H1 (cell line): ENCODE measurements at regions not wholly inside any gene's neighbourhood (a gene's known extent, or its start where the extent isn't known, plus 50 kb on each side); places are given as distances from the start of the nearest gene placed in this dataset.

Source experiments
- CTCF ChIA-PET: fragments of 300-600 bp; sonication (Branson Sonifier 250); formaldehyde crosslinking; loops from one replicate; lab custom pipeline; 2021; ENCODE audit not compliant: partially characterized antibody; lab: Charles Lee
- POLR2A ChIA-PET: fragments of 300-600 bp; sonication (Branson Sonifier 250); formaldehyde crosslinking; loops from one replicate; lab custom pipeline; 2021; ENCODE audit warnings: inconsistent platforms; ENCODE audit not compliant: partially characterized antibody; lab: Charles Lee
- DNase-seq, 2 experiments: peaks; one replicate each; pipeline versions ENCODE4 v3.0.0 to v3.0.0-alpha.2; 2010 to 2022; ENCODE audit warnings: low spot score in 2 of 2, low read depth in 1 of 2, mixed read lengths in 1 of 2
- FAIRE-seq: peaks from 2 replicates; lab custom pipeline; 2011; peaks lifted over from hg19 to GRCh38; lab: Jason Lieb, UNC
- H2AFZ ChIP-seq: 2 replicates; pipeline ENCODE4 v1.8.1; 2012; ENCODE audit warnings: low read length, inconsistent platforms
- H2AK5ac ChIP-seq: 2 replicates; pipeline ENCODE4 v1.6.1; 2013; ENCODE audit warnings: low read depth, low read length
- H2BK120ac ChIP-seq: replicated peaks from 2 replicates; pipeline ENCODE3; 2013; ENCODE audit warnings: low read depth, low read length, inconsistent platforms
- H2BK12ac ChIP-seq: 2 replicates; pipeline ENCODE4 v1.6.1; 2013; ENCODE audit warnings: low read depth, low read length
- H2BK15ac ChIP-seq: 2 replicates; pipeline ENCODE4 v1.6.1; 2013; ENCODE audit warnings: low read length
- H2BK20ac ChIP-seq: 2 replicates; pipeline ENCODE4 v1.6.1; 2013; ENCODE audit warnings: low read length
- H2BK5ac ChIP-seq: 2 replicates; pipeline ENCODE4 v1.6.1; 2013; ENCODE audit warnings: low read depth, low read length
- H3K14ac ChIP-seq: 2 replicates; pipeline ENCODE4 v1.6.1; 2013; ENCODE audit warnings: inconsistent platforms; ENCODE audit not compliant: insufficient read length
- H3K18ac ChIP-seq: 2 replicates; pipeline ENCODE4 v1.6.1; 2013; ENCODE audit warnings: low read length; ENCODE audit errors: extremely low read depth
- H3K23ac ChIP-seq: 2 replicates; pipeline ENCODE4 v1.6.1; 2013; ENCODE audit warnings: inconsistent platforms; ENCODE audit not compliant: insufficient read length
- H3K23me2 ChIP-seq: 2 replicates; pipeline ENCODE4 v1.6.1; 2013; ENCODE audit warnings: low read depth, low read length
- H3K27ac ChIP-seq: 2 replicates; pipeline ENCODE4 v1.6.1; 2011; ENCODE audit warnings: low read depth, low read length, inconsistent platforms
- H3K27me3 ChIP-seq, 4 experiments: replicated peaks in 1 of 4; 1 replicate in 1 of 4; 2 replicates in 3 of 4; pipeline versions ENCODE4 v1.6.1 to v1.8.1; 2011 to 2013; ENCODE audit warnings: low read length in 3 of 4, mild to moderate bottlenecking in 3 of 4, inconsistent platforms in 2 of 4, mixed read lengths in 2 of 4, moderate library complexity in 1 of 4; ENCODE audit not compliant: control insufficient read depth in 3 of 4, insufficient read depth in 3 of 4; ENCODE audit errors: extremely low read depth in 1 of 4
- H3K36me3 ChIP-seq, 4 experiments: 2 replicates each; pipeline versions ENCODE4 v1.6.1 to v1.8.1; 2011 to 2013; ENCODE audit warnings: mild to moderate bottlenecking in 4 of 4, low read length in 3 of 4, moderate library complexity in 2 of 4, control low read depth in 1 of 4, inconsistent platforms in 1 of 4; ENCODE audit not compliant: insufficient read depth in 4 of 4, control insufficient read depth in 2 of 4
- H3K4ac ChIP-seq: replicated peaks from 2 replicates; pipeline ENCODE3; 2013; ENCODE audit warnings: low read length, low read depth, mixed read lengths, inconsistent platforms; ENCODE audit not compliant: insufficient read length
- H3K4me1 ChIP-seq, 4 experiments: replicated peaks in 1 of 4; 1 replicate in 1 of 4; 2 replicates in 3 of 4; pipeline versions ENCODE4 v1.6.1 to v1.8.1; 2011 to 2013; ENCODE audit warnings: low read length in 3 of 4, inconsistent platforms in 2 of 4, mixed read lengths in 1 of 4; ENCODE audit not compliant: insufficient read depth in 4 of 4, control insufficient read depth in 3 of 4
- H3K4me2 ChIP-seq, 2 experiments: 2 replicates each; pipeline versions ENCODE4 v1.6.1 to v1.8.1; 2011 to 2013; ENCODE audit warnings: low read depth in 2 of 2, low read length in 2 of 2, control low read depth in 1 of 2, inconsistent platforms in 1 of 2, mild to moderate bottlenecking in 1 of 2; ENCODE audit not compliant: insufficient read depth in 1 of 2
- H3K4me3 ChIP-seq, 4 experiments: fragments of 200-600, 300-600 bp in 1 of 4; sonication (generic), shearing (Covaris generic), sonication (Bioruptor Twin) in 1 of 4; 2 replicates each; pipeline versions ENCODE4 v1.5.1 to v1.8.1; 2011 to 2016; ENCODE audit warnings: low read length in 4 of 4, low read depth in 3 of 4, control low read depth in 2 of 4, inconsistent platforms in 2 of 4, mild to moderate bottlenecking in 2 of 4, mixed read lengths in 1 of 4, moderate library complexity in 1 of 4; ENCODE audit not compliant: insufficient read depth in 2 of 4; ENCODE audit errors: extremely low read depth in 1 of 4
- H3K56ac ChIP-seq: replicated peaks from 2 replicates; pipeline ENCODE3; 2013; ENCODE audit warnings: low read depth, mild to moderate bottlenecking, mixed read lengths, low read length, inconsistent platforms; ENCODE audit not compliant: insufficient read length
- H3K79me1 ChIP-seq: 2 replicates; pipeline ENCODE4 v1.6.1; 2013; ENCODE audit warnings: low read depth, low read length, control low read depth
- H3K79me2 ChIP-seq, 2 experiments: 2 replicates each; pipeline versions ENCODE4 v1.6.1 to v1.8.1; 2012 to 2013; ENCODE audit warnings: low read length in 2 of 2, mild to moderate bottlenecking in 2 of 2, inconsistent platforms in 1 of 2; ENCODE audit not compliant: insufficient read depth in 2 of 2, control insufficient read depth in 1 of 2
- H3K9ac ChIP-seq, 4 experiments: replicated peaks in 1 of 4; 1 replicate in 1 of 4; 2 replicates in 3 of 4; pipeline versions ENCODE4 v1.6.1 to v1.8.1; 2011 to 2013; ENCODE audit warnings: low read depth in 3 of 4, low read length in 3 of 4, control low read depth in 2 of 4, mild to moderate bottlenecking in 2 of 4, moderate library complexity in 2 of 4, inconsistent platforms in 1 of 4; ENCODE audit errors: extremely low read depth in 1 of 4
- H3K9me3 ChIP-seq, 2 experiments: 2 replicates each; pipeline versions ENCODE4 v1.6.1 to v1.8.1; 2012 to 2013; ENCODE audit warnings: mild to moderate bottlenecking in 2 of 2, moderate library complexity in 2 of 2, control low read depth in 1 of 2, inconsistent platforms in 1 of 2, low read depth in 1 of 2, low read length in 1 of 2, mixed read lengths in 1 of 2; ENCODE audit not compliant: insufficient read depth in 2 of 2
- H4K20me1 ChIP-seq, 2 experiments: replicated peaks in 1 of 2; 2 replicates each; pipeline versions ENCODE3 to v1.8.1; 2011 to 2013; ENCODE audit warnings: inconsistent platforms in 2 of 2, low read length in 2 of 2, mild to moderate bottlenecking in 1 of 2; ENCODE audit not compliant: insufficient read depth in 2 of 2, control insufficient read depth in 1 of 2
- H4K5ac ChIP-seq: 2 replicates; pipeline ENCODE4 v1.6.1; 2013; ENCODE audit warnings: low read length, low read depth, mixed read lengths, inconsistent platforms; ENCODE audit not compliant: insufficient read length
- H4K8ac ChIP-seq: 2 replicates; pipeline ENCODE4 v1.8.0; 2013; ENCODE audit warnings: mild to moderate bottlenecking, moderate library complexity, low read length, inconsistent platforms; ENCODE audit not compliant: insufficient read depth; ENCODE audit errors: extremely low read depth
- H4K91ac ChIP-seq: replicated peaks from 2 replicates; pipeline ENCODE3; 2013; ENCODE audit warnings: low read length, mixed read lengths, inconsistent platforms; ENCODE audit not compliant: insufficient read length
- YY1 ChIP-seq: IDR thresholded peaks from 2 replicates; pipeline ENCODE4 v1.6.1; 2011; ENCODE audit warnings: low read depth, mild to moderate bottlenecking, low read length
- WGBS, 2 experiments: shearing (Covaris generic) in 1 of 2; methylation state at CpG; one replicate each; pipeline versions ENCODE4 v1.1.6 to v1.1.7; 2013 to 2015; ENCODE audit warnings: low lambda C conversion rate in 2 of 2, mixed read lengths in 2 of 2, inconsistent platforms in 1 of 2, low coverage in 1 of 2, missing lambda C conversion rate in 1 of 2; ENCODE audit not compliant: insufficient replicate concordance in 2 of 2, insufficient coverage in 1 of 2, insufficient read length in 1 of 2; ENCODE audit errors: extremely low coverage in 1 of 2, missing lambda C conversion rate in 1 of 2; 5-methylcytosine and 5-hydroxymethylcytosine counted together

GRCh38 chr21:39006571-39007311 is 176.5 kb downstream of the PSMG1 start:
- FAIRE-seq (no peak), DNase-seq (no peak)
- peak overlapping the region; percentile 67; the same call in 1 of the 2 replicates for H3K18ac ChIP-seq
- no peak overlapping the region for H3K56ac ChIP-seq
- H2BK120ac ChIP-seq = no peak overlapping the region
- no peak overlapping the region for H3K4me3 ChIP-seq
- WGBS, 2 experiments = 90% methylated on average over 7 of the region's 7 CpGs; no CpG with 5 or more reads in 1 of the 2 experiments
- no peak overlapping the region for H3K27ac ChIP-seq
- no peak overlapping the region; the same call in 1 of the 2 replicates for H4K8ac ChIP-seq
- no peak overlapping the region for H3K4me2 ChIP-seq
- H3K14ac ChIP-seq = no peak overlapping the region
- H3K9me3 ChIP-seq = no peaks in the 10 kb centered on the region
- no peak overlapping the region for H2AK5ac ChIP-seq
- H3K4me1 ChIP-seq = peaks cover 0 to 8% (median 4%) of the 10 kb centered on the region in 4 experiments; a peak in 5 of 7 replicates
- no peak overlapping the region for H3K23ac ChIP-seq
- H4K20me1 ChIP-seq = no peaks in the 10 kb centered on the region
- no peak overlapping the region for H2BK5ac ChIP-seq
- no peak overlapping the region for H4K5ac ChIP-seq
- H3K79me2 ChIP-seq = no peaks in the 10 kb centered on the region
- POLR2A ChIA-PET = no interaction called here
- H3K4ac ChIP-seq = no peak overlapping the region
- no peak overlapping the region for H4K91ac ChIP-seq
- no peak overlapping the region for H2BK15ac ChIP-seq
- H3K79me1 ChIP-seq = no peaks in the 10 kb centered on the region
- no peaks in the 10 kb centered on the region for H3K36me3 ChIP-seq
- H2BK12ac ChIP-seq = no peak overlapping the region
- no peak overlapping the region for H2AFZ ChIP-seq
- no peak for TF ChIP-seq YY1
- no peak overlapping the region for H2BK20ac ChIP-seq
- H3K9ac ChIP-seq = no peak overlapping the region
- no peaks in the 10 kb centered on the region; a peak in 1 of 7 replicates for H3K27me3 ChIP-seq
- CTCF ChIA-PET = interaction anchor here (0.9 to 1.4 kb wide), 3 partner anchors 9 to 16 kb away, joined by 3 to 4 read pairs (median 4); no protein-coding TSS in a partner anchor
- H3K23me2 ChIP-seq = no peaks in the 10 kb centered on the region
